Astrocyte (in vitro differentiated cells and primary cell): ENCODE measurements at regions not wholly inside any gene's neighbourhood (a gene's known extent, or its start where the extent isn't known, plus 50 kb on each side); places are given as distances from the start of the nearest gene placed in this dataset.

Experiments used
- CTCF ChIP-seq: IDR thresholded peaks from 2 replicates; pipeline ENCODE4 v1.5.1; 2011; ENCODE audit warnings: low read depth, mild to moderate bottlenecking, inconsistent platforms, low read length, moderate library complexity; ENCODE audit not compliant: insufficient read depth
- EZH2 ChIP-seq: IDR thresholded peaks from 2 replicates; pipeline ENCODE4 v1.6.1; 2012; ENCODE audit warnings: mild to moderate bottlenecking, low read length, inconsistent platforms; ENCODE audit not compliant: insufficient read depth

DNA sequence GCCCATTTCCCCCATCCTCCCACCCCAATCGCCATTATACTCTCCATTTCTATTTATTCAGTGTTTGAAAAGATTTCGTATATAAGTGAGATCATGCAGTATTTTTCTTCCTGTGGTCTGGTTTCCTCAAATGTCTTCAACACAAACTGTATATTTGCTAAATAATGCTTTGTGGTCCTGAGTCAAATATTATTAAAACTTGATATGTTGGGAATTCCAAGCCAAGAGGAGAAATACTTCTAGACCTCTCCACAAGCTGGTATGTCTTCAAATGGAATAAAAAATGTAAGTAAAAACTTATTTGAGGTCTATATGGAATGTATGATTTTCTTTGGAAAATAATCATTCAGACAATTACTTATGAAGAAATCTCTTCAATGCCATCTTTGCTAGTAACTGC lies 122.5 kb upstream of the TSC22D2 start:
- no peak for TF ChIP-seq EZH2
- TF ChIP-seq CTCF = no peak
